Type B pancreatic cell (in vitro differentiated cells): ENCODE measurements at regions not wholly inside any gene's neighbourhood (a gene's known extent, or its start where the extent isn't known, plus 50 kb on each side); places are given as distances from the start of the nearest gene placed in this dataset.

Experiments used
- DNase-seq: peaks from one replicate; pipeline ENCODE4 v3.0.0; 2021; ENCODE audit warnings: mixed read lengths; ENCODE audit not compliant: unreplicated experiment; ENCODE audit errors: extremely low spot score
- H3K27ac Mint-ChIP-seq: 2 replicates; pipeline ENCODE4 v1.8.0; 2021; ENCODE audit warnings: mild to moderate bottlenecking, mixed read lengths
- H3K27me3 Mint-ChIP-seq: 2 replicates; pipeline ENCODE4 v1.8.0; 2021; ENCODE audit warnings: mixed read lengths
- H3K36me3 Mint-ChIP-seq: 2 replicates; pipeline ENCODE4 v1.8.0; 2021; ENCODE audit warnings: mixed read lengths
- H3K4me1 Mint-ChIP-seq: one replicate; pipeline ENCODE4 v1.8.0; 2021; ENCODE audit warnings: mixed read lengths; ENCODE audit not compliant: unreplicated experiment
- H3K4me3 Mint-ChIP-seq: 2 replicates; pipeline ENCODE4 v1.8.0; 2021; ENCODE audit warnings: mild to moderate bottlenecking, mixed read lengths
- H3K9me3 Mint-ChIP-seq: 2 replicates; pipeline ENCODE4 v1.8.0; 2021; ENCODE audit warnings: mixed read lengths
- CTCF ChIP-seq: fragments of 200-600 bp; sonication (generic); conservative IDR thresholded peaks from 2 replicates; pipeline ENCODE4 v1.5.0; 2021; ENCODE audit warnings: antibody characterized with exemption, mild to moderate bottlenecking

- Mint-ChIP-seq H3K27ac (peak overlapping the region; percentile 25), H3K27me3 (no peaks in the 10 kb centered on the region), H3K36me3 (peaks cover 5% of the 10 kb centered on the region), H3K4me3 (no peak overlapping the region), H3K9me3 (peaks cover 6% of the 10 kb centered on the region), H3K4me1 (no peaks in the 10 kb centered on the region)
- TF ChIP-seq CTCF = no peak
- no peak for DNase-seq
Observed at GRCh38 chr1:178020968-178021640, 51.2 kb upstream of the SEC16B start.

GRCh38 chr1:178021950-178022349, 52.1 kb upstream of the SEC16B start:
- Mint-ChIP-seq H3K4me3 (no peak overlapping the region), H3K27me3 (no peaks in the 10 kb centered on the region), H3K27ac (no peak overlapping the region), H3K4me1 (no peaks in the 10 kb centered on the region), H3K9me3 (peaks cover 6% of the 10 kb centered on the region), H3K36me3 (peaks cover 5% of the 10 kb centered on the region)
- TF ChIP-seq CTCF = no peak
- no peak for DNase-seq

DNA sequence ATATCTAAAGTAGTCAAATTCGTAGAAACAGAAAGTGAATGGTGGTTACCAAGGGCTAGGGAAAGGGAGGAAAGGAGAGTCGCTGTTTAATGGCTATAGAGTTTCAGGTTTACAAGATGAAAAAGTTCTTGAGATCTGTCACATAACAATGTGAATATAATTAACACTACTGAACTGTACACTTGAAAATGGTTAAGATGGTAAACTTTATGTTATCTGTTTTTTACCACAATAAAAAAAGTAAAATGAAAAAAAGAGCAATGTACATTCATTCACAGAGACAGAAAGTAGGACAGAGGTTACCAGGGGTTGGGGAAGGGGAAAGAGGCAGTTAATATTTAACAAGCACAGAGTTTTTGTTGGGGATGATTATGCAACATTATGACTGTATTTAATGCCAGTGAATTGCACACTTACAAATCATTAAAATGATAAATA, 53.3 kb upstream of the SEC16B start:
- Mint-ChIP-seq H3K27ac (peak overlapping the region; percentile 8), H3K4me1 (no peaks in the 10 kb centered on the region), H3K36me3 (no peaks in the 10 kb centered on the region), H3K27me3 (no peaks in the 10 kb centered on the region), H3K9me3 (no peaks in the 10 kb centered on the region), H3K4me3 (no peak overlapping the region)
- no peak for DNase-seq
- no peak for TF ChIP-seq CTCF

DNA sequence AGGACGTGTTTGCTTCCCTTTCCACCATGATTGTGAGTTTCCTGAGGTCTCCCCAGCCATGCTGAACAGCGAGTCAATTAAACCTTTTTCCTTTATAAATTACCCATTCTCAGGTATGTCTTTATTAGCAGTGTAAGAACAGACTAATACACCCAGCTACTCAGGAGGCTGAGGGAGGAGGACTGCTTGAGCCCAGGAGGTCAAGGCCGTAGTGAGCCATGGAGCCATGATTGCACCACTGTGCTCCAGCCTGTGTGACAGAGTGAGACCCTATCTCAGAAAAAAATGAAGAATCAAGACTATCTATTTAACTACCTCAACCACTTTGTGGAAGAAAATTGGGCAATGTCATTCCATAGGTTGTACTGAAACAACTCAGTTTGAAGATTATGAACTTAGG, 54.6 kb upstream of the SEC16B start:
- no peaks in the 10 kb centered on the region for H3K36me3 Mint-ChIP-seq
- no peak for DNase-seq
- no peaks in the 10 kb centered on the region for H3K27me3 Mint-ChIP-seq
- no peak overlapping the region for H3K27ac Mint-ChIP-seq
- H3K4me1 Mint-ChIP-seq = peaks cover 5% of the 10 kb centered on the region
- no peaks in the 10 kb centered on the region for H3K9me3 Mint-ChIP-seq
- no peak overlapping the region for H3K4me3 Mint-ChIP-seq
- TF ChIP-seq CTCF = no peak

GRCh38 chr1:178025613-178026356, 55.9 kb upstream of the SEC16B start:
- DNase-seq = no peak
- Mint-ChIP-seq H3K36me3 (no peaks in the 10 kb centered on the region), H3K27me3 (no peaks in the 10 kb centered on the region), H3K9me3 (no peaks in the 10 kb centered on the region), H3K4me3 (no peak overlapping the region), H3K4me1 (peaks cover 5% of the 10 kb centered on the region), H3K27ac (no peak overlapping the region)
- TF ChIP-seq CTCF = no peak
